Epithelial cell of esophagus (primary cell): ENCODE measurements at regions not wholly inside any gene's neighbourhood (a gene's known extent, or its start where the extent isn't known, plus 50 kb on each side); places are given as distances from the start of the nearest gene placed in this dataset.
A peak's percentile ranks its signal among the peaks of the same experiment; 100 is the strongest.

ENCODE experiments used
- DNase-seq: peaks from one replicate; pipeline ENCODE4 v3.0.0; 2010; ENCODE audit warnings: low read depth
- H3K4me3 ChIP-seq: 2 replicates; pipeline ENCODE4 v1.5.1; 2011; ENCODE audit warnings: mild to moderate bottlenecking, low read length, control low read depth
- CTCF ChIP-seq: IDR thresholded peaks from 2 replicates; pipeline ENCODE4 v1.5.1; 2011; ENCODE audit warnings: low read depth, mild to moderate bottlenecking, low read length, control low read depth, inconsistent platforms; ENCODE audit not compliant: insufficient read depth; ENCODE audit errors: missing control alignments

DNA sequence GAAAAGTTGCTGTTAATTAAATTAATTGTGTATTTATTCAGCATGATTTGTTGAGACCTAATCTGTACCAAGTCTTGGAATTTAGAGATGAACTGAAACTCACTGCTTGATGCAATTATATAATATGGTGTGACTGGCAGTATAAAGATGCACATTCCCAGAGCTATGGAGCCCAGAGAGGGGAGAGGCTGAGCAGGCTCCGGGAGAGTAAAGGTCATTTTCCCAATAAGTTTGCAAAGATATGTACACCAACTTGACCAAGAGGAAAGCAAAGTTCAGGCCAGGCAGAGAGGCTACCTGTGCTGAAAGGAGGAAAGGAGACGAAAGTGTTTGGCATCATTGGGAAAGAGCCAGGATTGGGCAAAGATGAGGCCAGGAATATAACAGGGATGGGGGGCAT is 271.7 kb upstream of the KLF4 start:
- no peak for DNase-seq
- TF ChIP-seq CTCF: no peak
- no peak overlapping the region for H3K4me3 ChIP-seq

GRCh38 chr9:107760469-107761242 is 271.1 kb upstream of the KLF4 start:
- TF ChIP-seq CTCF: no peak
- DNase-seq: no peak
- H3K4me3 ChIP-seq: no peak overlapping the region

GRCh38 chr9:107759823-107760166 is 270.2 kb upstream of the KLF4 start:
- H3K4me3 ChIP-seq: no peak overlapping the region
- no peak for DNase-seq

GRCh38 chr9:107759009-107759822 is 269.6 kb upstream of the KLF4 start:
- no peak for TF ChIP-seq CTCF
- DNase-seq: no peak
- H3K4me3 ChIP-seq: no peak overlapping the region

More at GRCh38 chr9:107759823-107760166, 270.2 kb upstream of the KLF4 start:
- no peak for TF ChIP-seq CTCF

DNA sequence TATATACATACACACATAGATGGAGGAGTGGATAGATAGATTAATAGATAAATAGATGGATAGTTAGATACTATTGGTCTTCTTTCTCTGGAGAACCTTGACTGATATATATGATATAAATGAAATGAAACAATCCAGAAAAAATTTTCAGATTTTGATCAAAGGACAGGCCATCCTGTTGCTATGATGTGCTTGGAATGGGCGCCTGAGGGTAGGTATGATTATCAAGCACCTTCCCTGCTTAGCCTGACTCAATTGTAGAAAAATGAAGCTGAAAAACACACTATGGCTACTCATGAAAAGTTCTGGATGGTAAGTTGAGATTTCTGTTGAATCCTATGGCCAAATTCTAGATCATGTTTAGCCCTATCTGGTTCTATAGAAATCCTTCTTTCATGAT is 266.5 kb upstream of the KLF4 start:
- H3K4me3 ChIP-seq: no peak overlapping the region
- no peak for DNase-seq
- no peak for TF ChIP-seq CTCF

- no peak for TF ChIP-seq CTCF
- DNase-seq: peak; percentile 73
Observed at GRCh38 chr9:107755246-107755645, 265.7 kb upstream of the KLF4 start.

More at GRCh38 chr9:107755246-107755645, 265.7 kb upstream of the KLF4 start:
- H3K4me3 ChIP-seq: no peak overlapping the region
